SU-DHL-6 (cell line): ENCODE measurements at regions not wholly inside any gene's neighbourhood (a gene's known extent, or its start where the extent isn't known, plus 50 kb on each side); places are given as distances from the start of the nearest gene placed in this dataset.

Source experiments
- CTCF ChIP-seq: fragments of 200-600 bp; sonication (generic); IDR thresholded peaks from one replicate; pipeline ENCODE4 v1.5.1; 2017; ENCODE audit warnings: antibody characterized with exemption, mild to moderate bottlenecking, low read length, moderate library complexity; ENCODE audit not compliant: insufficient read depth, poor library complexity, severe bottlenecking
- EZH2phosphoT487 ChIP-seq: fragments of 200-600 bp; sonication (generic), shearing (Covaris generic); conservative IDR thresholded peaks from 2 replicates; pipeline ENCODE4 v1.6.1; 2018; ENCODE audit warnings: mild to moderate bottlenecking, antibody characterized with exemption, low read length, moderate library complexity, mixed read lengths

GRCh38 chr6:79762370-79762769 is 131.2 kb downstream of the SH3BGRL2 start:
- no peak for TF ChIP-seq CTCF
- TF ChIP-seq EZH2phosphoT487: no peak
